ENCODE measurements at regions not wholly inside any gene's neighbourhood (a gene's known extent, or its start where the extent isn't known, plus 50 kb on each side); places are given as distances from the start of the nearest gene placed in this dataset.

- H3K27me3 ChIP-seq (ENCODE audit: insufficient read depth, low read length): no peaks in the 10 kb centered on the region
- H3K4me3 ChIP-seq (ENCODE audit: low read depth, low read length, poor library complexity, severe bottlenecking): no peak overlapping the region
- no peaks in the 10 kb centered on the region for H3K9me3 ChIP-seq (ENCODE audit: low read length)
- no peaks in the 10 kb centered on the region for H3K36me3 ChIP-seq (ENCODE audit: insufficient read depth, low read length)
- H3K27ac ChIP-seq (ENCODE audit: low read depth, low read length, poor library complexity, severe bottlenecking): no peak overlapping the region
- H3K79me2 ChIP-seq (ENCODE audit: insufficient read depth, low read length): no peaks in the 10 kb centered on the region
- H3K9ac ChIP-seq (ENCODE audit: low read length): no peak overlapping the region
- H2AFZ ChIP-seq (ENCODE audit: low read length): no peak overlapping the region
- H3K4me1 ChIP-seq (ENCODE audit: insufficient read depth, low read length, severe bottlenecking): no peaks in the 10 kb centered on the region
- H3K9me2 ChIP-seq (ENCODE audit: low read depth, low read length): no peaks in the 10 kb centered on the region
- H3K4me2 ChIP-seq (ENCODE audit: low read length): no peak overlapping the region
- H3F3A ChIP-seq (ENCODE audit: insufficient read depth, low read length): no peaks in the 10 kb centered on the region
- no peaks in the 10 kb centered on the region for H4K20me1 ChIP-seq (ENCODE audit: insufficient read depth, low read length)
- TF ChIP-seq CTCF (IDR thresholded peaks at IDR 0.05; ENCODE audit: low read length): no peak
- TF ChIP-seq EZH2 (IDR thresholded peaks at IDR 0.05; ENCODE audit: borderline replicate concordance, low read length): no peak
Measured at GRCh38 chr20:12211361-12211760, 293.7 kb downstream of the BTBD3 start.

GRCh38 chr20:12217382-12217781, 299.7 kb downstream of the BTBD3 start:
- TF ChIP-seq EZH2 (IDR thresholded peaks at IDR 0.05; ENCODE audit: borderline replicate concordance, low read length) (no peak), CTCF (IDR thresholded peaks at IDR 0.05; ENCODE audit: low read length) (no peak)
- H3K4me2 ChIP-seq (ENCODE audit: low read length): no peak overlapping the region

GRCh38 chr20:12219798-12220197, 302.1 kb downstream of the BTBD3 start:
- H3K4me3 ChIP-seq (ENCODE audit: low read depth, low read length, poor library complexity, severe bottlenecking): no peak overlapping the region
- no peak for TF ChIP-seq EZH2 (IDR thresholded peaks at IDR 0.05; ENCODE audit: borderline replicate concordance, low read length)
- no peak for TF ChIP-seq CTCF (IDR thresholded peaks at IDR 0.05; ENCODE audit: low read length)
- no peaks in the 10 kb centered on the region for H3K4me1 ChIP-seq (ENCODE audit: insufficient read depth, low read length, severe bottlenecking)
- H3K27me3 ChIP-seq (ENCODE audit: insufficient read depth, low read length): no peaks in the 10 kb centered on the region
- H3K9me2 ChIP-seq (ENCODE audit: low read depth, low read length): no peaks in the 10 kb centered on the region
- H3F3A ChIP-seq (ENCODE audit: insufficient read depth, low read length): no peaks in the 10 kb centered on the region
- H3K9me3 ChIP-seq (ENCODE audit: low read length): no peaks in the 10 kb centered on the region
- no peak overlapping the region for H3K27ac ChIP-seq (ENCODE audit: low read depth, low read length, poor library complexity, severe bottlenecking)
- no peak overlapping the region for H3K4me2 ChIP-seq (ENCODE audit: low read length)
- H3K79me2 ChIP-seq (ENCODE audit: insufficient read depth, low read length): no peaks in the 10 kb centered on the region
- no peaks in the 10 kb centered on the region for H4K20me1 ChIP-seq (ENCODE audit: insufficient read depth, low read length)
- H2AFZ ChIP-seq (ENCODE audit: low read length): no peak overlapping the region
- no peak overlapping the region for H3K9ac ChIP-seq (ENCODE audit: low read length)
- no peaks in the 10 kb centered on the region for H3K36me3 ChIP-seq (ENCODE audit: insufficient read depth, low read length)

More at GRCh38 chr20:12217382-12217781, 299.7 kb downstream of the BTBD3 start:
- Histone ChIP-seq H4K20me1 (ENCODE audit: insufficient read depth, low read length) (no peaks in the 10 kb centered on the region), H3K9ac (ENCODE audit: low read length) (no peak overlapping the region), H3K27ac (ENCODE audit: low read depth, low read length, poor library complexity, severe bottlenecking) (no peak overlapping the region), H3K9me3 (ENCODE audit: low read length) (no peaks in the 10 kb centered on the region), H3K4me1 (ENCODE audit: insufficient read depth, low read length, severe bottlenecking) (no peaks in the 10 kb centered on the region), H3K36me3 (ENCODE audit: insufficient read depth, low read length) (no peaks in the 10 kb centered on the region), H3K27me3 (ENCODE audit: insufficient read depth, low read length) (no peaks in the 10 kb centered on the region), H3K4me3 (ENCODE audit: low read depth, low read length, poor library complexity, severe bottlenecking) (no peak overlapping the region), H3K9me2 (ENCODE audit: low read depth, low read length) (no peaks in the 10 kb centered on the region), H3F3A (ENCODE audit: insufficient read depth, low read length) (no peaks in the 10 kb centered on the region), H3K79me2 (ENCODE audit: insufficient read depth, low read length) (no peaks in the 10 kb centered on the region), H2AFZ (ENCODE audit: low read length) (no peak overlapping the region)
